Fibroblast of villous mesenchyme (primary cell): ENCODE measurements at regions not wholly inside any gene's neighbourhood (a gene's known extent, or its start where the extent isn't known, plus 50 kb on each side); places are given as distances from the start of the nearest gene placed in this dataset.

Experiments used
- DNase-seq: peaks from one replicate; pipeline ENCODE4 v3.0.0-alpha.2; 2010; ENCODE audit warnings: low read depth
- H3K4me3 ChIP-seq: 2 replicates; pipeline ENCODE4 v1.5.1; 2011; ENCODE audit warnings: low read depth, mild to moderate bottlenecking, low read length
- TF ChIP-seq, protein P1 (sequence below): IDR thresholded peaks from 2 replicates; pipeline ENCODE4 v1.5.1; 2012; ENCODE audit warnings: low read depth, mild to moderate bottlenecking, low read length; ENCODE audit not compliant: insufficient read depth

DNA sequence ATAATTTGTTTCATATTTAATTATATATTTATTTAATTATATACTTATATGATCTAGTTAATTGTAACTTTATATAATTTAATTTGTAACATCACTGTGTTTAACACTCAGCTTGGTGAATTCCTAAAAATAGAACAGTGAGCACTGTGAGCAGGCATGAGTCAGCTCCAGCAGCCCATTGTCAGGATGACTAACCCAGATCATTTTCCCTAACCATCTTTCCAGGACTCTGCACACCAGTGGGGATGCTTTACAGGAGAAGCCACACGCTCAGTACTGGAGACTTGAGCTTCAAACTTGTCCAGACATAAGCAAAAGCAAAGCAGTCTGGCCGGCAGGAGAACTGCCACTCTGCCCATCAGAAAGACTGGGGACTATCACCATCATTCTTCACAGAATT is 446.2 kb upstream of the TRPC7 start:
- TF ChIP-seq, protein P1, sequence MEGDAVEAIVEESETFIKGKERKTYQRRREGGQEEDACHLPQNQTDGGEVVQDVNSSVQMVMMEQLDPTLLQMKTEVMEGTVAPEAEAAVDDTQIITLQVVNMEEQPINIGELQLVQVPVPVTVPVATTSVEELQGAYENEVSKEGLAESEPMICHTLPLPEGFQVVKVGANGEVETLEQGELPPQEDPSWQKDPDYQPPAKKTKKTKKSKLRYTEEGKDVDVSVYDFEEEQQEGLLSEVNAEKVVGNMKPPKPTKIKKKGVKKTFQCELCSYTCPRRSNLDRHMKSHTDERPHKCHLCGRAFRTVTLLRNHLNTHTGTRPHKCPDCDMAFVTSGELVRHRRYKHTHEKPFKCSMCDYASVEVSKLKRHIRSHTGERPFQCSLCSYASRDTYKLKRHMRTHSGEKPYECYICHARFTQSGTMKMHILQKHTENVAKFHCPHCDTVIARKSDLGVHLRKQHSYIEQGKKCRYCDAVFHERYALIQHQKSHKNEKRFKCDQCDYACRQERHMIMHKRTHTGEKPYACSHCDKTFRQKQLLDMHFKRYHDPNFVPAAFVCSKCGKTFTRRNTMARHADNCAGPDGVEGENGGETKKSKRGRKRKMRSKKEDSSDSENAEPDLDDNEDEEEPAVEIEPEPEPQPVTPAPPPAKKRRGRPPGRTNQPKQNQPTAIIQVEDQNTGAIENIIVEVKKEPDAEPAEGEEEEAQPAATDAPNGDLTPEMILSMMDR = no peak
- peak; percentile 62 for DNase-seq
- H3K4me3 ChIP-seq = no peak overlapping the region

DNA sequence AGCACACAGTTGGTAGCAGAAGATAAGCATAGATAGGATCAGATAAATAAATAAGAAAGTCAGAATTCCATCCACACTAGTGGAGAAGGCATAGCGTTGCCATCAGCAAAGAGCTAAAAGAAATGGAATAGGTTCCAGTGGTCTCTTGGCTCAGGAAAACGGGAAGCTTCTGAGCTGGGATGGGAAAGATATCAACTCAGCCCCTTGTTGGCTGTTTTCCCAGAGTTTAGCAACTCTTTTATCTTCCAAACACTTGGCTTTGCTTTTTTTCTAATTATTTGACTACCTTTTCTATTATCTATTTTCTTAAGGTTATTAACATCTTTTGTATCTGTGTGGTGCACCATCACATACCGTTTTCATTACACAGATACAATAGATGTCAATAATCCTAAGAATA is 445.7 kb upstream of the TRPC7 start:
- DNase-seq = peak; percentile 25

DNA sequence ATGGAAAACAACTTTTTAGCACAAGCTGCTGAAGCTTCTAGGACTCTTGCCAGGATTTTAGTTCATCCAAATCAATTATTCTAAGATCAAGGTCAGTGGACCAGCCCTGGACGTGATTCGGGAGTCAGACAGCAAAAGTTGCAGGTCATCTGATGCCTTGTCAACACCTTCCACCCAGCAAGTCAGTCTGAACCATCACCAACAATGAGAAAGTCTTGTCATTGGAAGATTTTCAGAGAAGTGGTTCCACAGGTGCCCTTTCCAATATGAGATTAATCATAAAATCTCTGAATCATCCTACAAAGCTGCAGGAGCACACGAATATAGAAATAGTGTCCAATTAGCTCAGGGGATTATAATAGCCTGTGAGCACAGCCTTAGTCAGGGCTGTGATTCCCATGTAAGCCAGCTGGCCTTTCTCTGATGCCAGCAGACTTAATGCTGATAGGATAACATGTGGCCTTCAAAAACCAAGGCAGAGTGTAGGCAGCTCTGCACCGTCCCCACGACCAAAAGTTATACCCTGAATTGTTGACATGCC is 445.0 kb upstream of the TRPC7 start:
- TF ChIP-seq, protein P1 = no peak
- H3K4me3 ChIP-seq = no peak overlapping the region
- DNase-seq = peak; percentile 27

More for the DNA sequence above, 445.7 kb upstream of the TRPC7 start:
- TF ChIP-seq, protein P1 = no peak
- H3K4me3 ChIP-seq = no peak overlapping the region

DNA sequence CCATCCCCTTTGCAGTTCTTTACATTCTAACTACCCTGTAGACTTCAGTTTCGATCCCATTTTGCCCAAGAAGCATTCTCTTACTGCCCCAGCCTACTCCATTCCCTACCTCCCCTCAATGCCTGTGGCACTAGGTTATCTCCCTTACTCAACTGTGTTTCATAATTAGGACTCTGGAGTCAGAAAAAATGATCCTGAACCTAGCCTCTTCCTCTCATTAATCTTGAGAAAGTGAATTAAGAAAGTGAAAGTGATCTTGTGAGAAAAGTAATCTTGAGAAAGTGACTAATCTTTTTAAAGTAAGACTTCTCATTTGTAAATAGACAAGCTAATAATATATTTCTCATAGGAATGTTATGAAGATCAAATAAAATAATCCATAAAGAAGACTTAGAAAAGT is 444.0 kb upstream of the TRPC7 start:
- DNase-seq = peak; percentile 33
- no peak overlapping the region for H3K4me3 ChIP-seq
- TF ChIP-seq, protein P1 = no peak

DNA sequence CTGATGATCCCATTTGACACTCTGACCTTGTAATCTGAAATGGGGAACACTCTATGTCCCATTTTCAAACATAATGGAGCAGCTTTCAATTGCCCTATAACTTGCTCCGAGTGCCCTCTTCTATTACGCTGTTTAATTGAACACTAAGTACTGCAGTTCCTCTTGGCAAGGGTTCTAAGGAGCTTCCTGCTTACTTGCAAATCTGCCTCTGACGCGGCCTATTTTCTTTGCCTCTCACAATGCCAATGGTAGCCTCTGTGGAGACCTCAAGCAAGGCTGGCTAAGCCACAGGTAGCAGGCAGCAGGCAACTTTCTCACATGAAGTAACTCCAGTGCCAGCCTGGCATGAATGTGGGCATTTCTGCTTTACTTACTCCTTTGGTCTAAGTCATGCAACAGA is 443.4 kb upstream of the TRPC7 start:
- no peak for DNase-seq
- no peak overlapping the region for H3K4me3 ChIP-seq
- TF ChIP-seq, protein P1 = no peak

DNA sequence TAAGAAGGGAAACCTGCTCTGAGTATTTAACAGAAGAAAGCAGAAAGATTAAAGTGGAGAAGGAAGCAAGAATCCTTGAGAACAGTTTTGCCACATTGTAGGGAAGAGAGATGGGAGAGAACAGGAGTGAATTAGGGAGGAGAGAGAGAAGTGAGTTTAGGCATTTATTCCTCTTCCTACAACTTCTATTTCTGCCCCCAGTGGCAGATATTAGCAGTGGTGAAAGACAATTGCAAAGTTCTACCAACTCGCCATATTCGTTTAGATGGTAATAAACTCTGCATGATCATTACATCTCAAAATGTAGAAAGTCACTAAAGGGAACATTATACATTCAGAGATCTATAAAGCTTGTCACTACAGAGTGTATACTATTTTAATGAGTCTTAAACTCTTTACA is 440.1 kb upstream of the TRPC7 start:
- DNase-seq = no peak
- TF ChIP-seq, protein P1 = peak; percentile 28

DNA sequence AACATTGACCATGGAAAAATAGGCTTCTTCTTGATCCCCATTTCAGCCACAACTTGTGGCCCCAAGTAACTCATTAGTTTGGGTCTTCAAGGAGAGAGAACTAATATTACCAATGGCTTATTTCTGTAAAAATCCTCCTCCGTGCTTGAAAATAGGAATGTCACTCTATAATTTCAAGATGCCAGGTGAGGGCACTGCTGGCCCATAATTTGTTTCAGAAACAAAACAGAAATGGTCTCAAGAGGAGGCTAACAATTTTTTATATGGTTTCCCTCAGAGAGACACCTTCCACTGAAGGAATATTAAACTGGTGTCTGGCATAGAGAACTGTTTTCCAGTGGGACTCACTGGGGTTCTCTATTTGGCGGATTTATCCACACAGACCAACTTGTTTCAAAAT is 437.0 kb upstream of the TRPC7 start:
- TF ChIP-seq, protein P1 = no peak
- DNase-seq = peak; percentile 22
- no peak overlapping the region for H3K4me3 ChIP-seq

More for the DNA sequence above, 440.1 kb upstream of the TRPC7 start:
- no peak overlapping the region for H3K4me3 ChIP-seq
